Skin epidermis (tissue), 12 donors: ENCODE measurements at regions not wholly inside any gene's neighbourhood (a gene's known extent, or its start where the extent isn't known, plus 50 kb on each side); places are given as distances from the start of the nearest gene placed in this dataset.
A peak's percentile ranks its signal among the peaks of the same experiment; 100 is the strongest.
"Not testable (repeated sequence)": the region's sequence is repeated elsewhere in the genome, so short reads cannot be mapped to it uniquely, and the experiment has no call there.

Experiments
- H3K27ac ChIP-seq, 21 experiments: fragments of 200-600 bp; sonication (generic) in 11 of 21; one replicate each; pipeline ENCODE4 v1.5.0; 2020; ENCODE audit warnings: mild to moderate bottlenecking in 3 of 21, inconsistent platforms in 2 of 21, moderate library complexity in 2 of 21
- H3K4me3 ChIP-seq, 7 experiments: fragments of 200-600 bp; sonication (generic) in 2 of 7; one replicate each; pipeline ENCODE4 v1.5.0; 2020; ENCODE audit warnings: inconsistent platforms in 2 of 7, mild to moderate bottlenecking in 2 of 7, moderate library complexity in 1 of 7

DNA sequence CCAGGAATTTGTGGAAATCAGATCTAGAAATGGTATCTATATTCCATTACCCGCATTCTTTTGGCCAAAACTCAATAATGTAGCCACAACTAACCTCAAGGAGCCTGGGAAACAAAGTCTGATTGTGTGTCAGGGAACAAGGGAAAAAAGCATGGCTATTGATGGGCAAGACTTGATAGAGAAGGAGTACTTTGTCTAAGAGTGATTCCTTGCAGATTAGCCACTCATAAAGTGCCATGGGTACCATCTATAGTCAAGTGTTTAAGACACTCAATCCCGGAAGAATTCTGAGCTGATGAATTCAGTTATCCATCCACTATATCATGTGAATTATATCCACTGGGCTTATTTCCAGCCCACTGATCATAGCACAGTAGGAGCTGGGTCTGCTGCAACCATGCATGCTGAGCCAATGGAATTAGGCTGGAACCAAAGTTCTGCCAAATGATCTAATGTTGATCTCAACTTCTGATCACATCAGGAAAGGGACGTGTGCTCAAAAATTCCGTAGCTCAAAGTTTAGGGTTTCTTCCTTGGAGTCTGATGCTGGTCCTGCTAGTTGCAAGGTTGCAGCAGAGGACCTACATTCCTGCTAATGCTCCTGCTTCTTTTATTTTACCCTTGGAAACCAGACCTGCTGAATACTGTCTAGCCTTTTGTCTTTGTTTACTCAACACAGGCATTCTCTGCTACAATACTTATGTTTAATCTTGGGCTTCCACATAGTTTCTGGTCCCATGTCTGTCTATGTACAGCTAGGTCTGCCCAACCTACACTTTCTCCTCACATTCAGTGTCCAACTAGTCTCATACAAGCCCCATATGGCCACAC, 629.7 kb downstream of the IRS1 start:
- no peak overlapping the region for H3K4me3 ChIP-seq
- no peak overlapping the region for H3K27ac ChIP-seq

DNA sequence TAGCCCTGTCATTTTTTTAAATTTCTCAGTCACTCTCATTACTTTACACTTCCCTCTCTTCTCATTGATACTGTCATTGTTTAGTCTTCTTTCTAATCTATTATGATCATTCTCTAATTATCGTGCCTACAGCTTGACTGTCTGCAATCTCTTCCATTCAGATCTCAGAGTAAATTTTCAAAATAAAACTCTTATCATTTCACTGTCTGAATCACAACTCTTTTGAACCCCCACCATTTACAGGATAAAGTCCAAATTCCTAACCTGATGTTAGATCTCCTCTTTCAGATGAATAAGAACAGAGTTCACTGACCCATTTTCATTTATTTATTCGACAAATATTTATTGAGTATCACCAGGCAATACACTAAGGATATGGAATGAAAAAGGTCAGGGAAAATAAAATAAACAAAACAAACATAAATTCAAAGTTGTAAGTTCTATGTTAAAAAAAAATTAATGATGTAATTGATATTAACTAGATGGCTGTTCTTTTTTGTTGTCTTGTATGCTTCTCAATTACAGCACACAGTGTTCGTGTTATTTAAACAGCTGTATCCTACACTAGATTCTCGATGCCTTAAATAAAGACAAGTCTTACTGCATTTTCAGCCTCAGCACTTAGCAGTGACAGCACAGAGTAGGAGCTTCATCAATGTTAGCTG, 631.0 kb downstream of the IRS1 start:
- H3K27ac ChIP-seq = no peak overlapping the region
- H3K4me3 ChIP-seq = no peak overlapping the region

DNA sequence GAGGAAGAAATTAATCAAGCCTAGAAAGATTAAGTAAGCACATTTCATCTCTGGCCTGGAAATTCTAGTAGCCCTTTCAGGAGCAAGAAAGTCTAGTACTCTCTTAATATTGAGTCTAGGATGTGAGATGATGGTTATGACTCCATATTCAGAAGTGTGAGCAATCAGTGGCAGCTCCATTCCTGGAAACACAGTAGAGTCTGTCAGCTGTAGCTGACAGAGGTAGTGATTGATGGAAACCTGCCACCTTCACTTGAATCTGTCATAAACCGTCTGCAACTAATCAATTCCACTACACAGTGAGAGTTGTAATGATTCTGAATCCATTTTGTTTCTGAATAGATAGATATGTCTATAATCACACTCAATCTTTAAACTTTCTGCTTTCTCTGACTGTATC, 635.1 kb downstream of the IRS1 start:
- no peak overlapping the region for H3K4me3 ChIP-seq
- no peak overlapping the region for H3K27ac ChIP-seq

DNA sequence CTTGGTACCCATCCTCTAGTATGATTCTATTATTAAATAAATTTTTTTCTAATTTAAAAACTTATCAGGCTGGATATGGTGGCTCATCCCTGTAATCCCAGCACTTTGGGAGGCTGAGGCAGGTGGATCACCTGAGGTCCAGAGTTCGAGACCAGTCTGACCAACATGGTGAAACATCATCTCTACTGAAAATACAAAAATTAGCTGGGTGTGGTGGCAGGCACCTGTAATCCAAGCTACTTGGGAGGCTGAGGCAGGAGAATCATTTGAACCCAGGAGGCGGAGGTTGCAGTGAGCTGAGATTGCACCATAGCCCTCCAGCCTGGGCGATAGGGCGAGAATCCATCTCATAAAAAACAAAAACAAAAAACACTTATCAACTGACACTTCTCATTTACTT, 639.0 kb downstream of the IRS1 start:
- H3K4me3 ChIP-seq, H3K27ac ChIP-seq: not testable (repeated sequence)

DNA sequence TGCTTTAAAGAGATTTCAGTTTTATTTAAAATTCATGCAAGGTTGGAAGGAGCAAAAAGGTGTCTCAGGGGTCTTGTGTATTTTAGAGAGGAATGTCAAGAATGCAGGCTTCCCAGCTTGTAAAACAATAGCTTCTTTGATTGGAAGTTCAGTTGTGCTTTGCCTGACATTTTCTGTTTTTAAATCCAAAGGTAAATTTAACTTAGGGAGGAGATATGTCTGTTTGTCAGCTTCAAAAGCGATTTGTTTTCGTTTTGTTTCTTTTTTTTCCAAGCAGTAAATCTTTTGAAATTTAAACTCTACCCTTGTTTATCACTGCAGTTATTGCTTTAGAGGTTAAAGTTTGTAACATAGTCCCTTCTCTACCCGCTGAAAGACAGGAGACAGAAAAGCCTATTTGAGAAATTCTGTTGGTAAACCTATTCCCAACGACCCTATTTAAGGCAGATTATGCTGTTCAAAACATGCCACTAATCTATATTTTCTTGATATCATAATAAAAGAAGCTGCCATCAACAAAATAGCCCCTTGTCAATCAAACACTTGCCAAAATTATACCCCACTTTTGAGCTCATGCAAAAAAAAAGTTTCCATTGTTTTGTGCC, 639.6 kb downstream of the IRS1 start:
- no peak overlapping the region for H3K4me3 ChIP-seq
- H3K27ac ChIP-seq = no peak overlapping the region

DNA sequence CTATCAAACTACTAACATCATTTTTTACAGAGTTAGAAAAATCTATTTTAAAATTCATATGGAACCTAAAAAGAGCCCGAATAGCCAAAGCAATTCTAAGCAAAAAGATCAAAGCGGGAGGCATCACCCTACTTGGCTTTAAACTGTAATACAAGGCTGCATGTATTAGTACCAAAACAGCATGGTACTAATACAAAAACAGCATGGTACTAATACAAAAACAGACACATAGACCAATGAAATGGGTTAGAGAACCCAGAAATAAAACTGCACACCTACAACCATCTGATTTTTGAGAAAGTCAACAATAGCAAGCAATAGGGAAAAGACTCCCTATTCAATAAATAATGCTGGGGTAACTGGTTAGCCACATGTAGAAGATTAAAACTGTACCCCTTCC, 640.7 kb downstream of the IRS1 start:
- Histone ChIP-seq H3K4me3 (no peak overlapping the region), H3K27ac (no peak overlapping the region)

DNA sequence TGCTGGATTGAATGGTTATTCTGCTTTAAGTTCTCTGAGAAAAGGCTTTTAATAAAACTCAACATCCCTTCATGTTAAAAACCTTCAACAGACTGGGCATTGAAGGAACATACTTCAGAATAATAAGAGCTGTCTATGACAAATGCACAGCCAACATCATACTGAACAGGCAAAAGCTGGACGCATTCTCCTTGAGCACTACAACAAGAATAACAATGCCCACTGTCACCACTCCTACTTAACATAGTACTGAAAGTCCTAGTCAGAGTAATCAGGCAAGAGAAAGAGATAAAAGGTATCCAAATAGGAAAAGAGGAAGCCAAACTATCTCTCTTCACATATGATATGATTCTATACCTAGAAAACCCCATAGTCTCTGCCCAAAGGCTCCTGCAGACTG, 641.4 kb downstream of the IRS1 start:
- no peak overlapping the region for H3K4me3 ChIP-seq
- H3K27ac ChIP-seq = no peak overlapping the region

DNA sequence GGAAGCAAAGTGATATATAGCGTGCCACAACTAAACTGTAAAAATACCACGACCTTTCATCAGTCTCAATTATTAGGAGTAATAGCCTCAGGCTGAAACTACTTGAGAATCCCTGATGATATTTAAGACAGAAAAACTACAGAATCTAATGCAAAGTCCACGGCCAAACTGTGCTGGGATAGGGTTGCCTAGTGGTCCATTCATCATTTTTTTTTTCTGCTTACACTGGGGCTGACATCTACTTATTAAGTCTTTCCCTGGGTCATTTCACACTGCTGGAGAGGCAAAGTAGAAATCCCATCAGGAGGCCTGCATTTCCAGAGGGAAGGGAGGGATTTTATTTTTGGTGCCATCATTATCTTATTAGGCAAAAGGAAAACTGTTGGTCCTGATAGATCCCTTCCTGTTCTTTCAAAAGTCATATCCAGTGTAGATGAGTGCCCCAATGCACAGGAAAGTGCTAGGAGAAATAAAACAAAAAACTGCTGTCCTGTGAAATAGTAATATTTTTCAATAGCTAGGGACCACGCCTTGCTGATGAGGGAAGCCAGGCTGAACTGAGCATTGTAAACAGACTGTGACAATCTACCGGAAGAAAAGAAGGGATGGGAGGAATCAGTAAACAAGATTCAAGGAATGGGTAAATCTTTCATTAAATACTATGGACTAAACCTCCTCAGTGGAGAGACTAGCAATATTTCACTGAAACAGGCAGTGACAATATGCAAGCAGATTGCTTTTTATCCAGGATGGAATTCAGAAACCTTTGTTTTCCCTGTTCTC, 644.3 kb downstream of the IRS1 start:
- H3K27ac ChIP-seq = no peak overlapping the region

DNA sequence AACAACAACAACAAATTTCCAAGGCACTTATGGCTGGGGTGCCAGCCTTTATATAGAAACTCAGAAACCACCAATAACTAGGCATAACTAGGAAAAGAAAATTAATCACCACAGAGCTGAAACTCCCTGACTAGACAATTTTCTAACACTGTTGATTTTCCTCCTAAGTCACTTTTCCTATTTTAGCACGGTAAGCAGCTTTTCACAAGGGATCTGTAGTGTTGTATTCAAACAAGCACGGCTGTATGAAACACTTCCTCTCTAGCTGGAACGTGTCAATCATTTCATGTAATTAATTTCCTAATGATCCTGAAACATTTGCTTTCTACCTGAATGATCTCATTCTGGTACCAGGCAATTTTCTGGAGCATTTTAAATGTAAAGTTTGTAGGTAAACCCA, 645.0 kb downstream of the IRS1 start:
- H3K27ac ChIP-seq = no peak overlapping the region
- H3K4me3 ChIP-seq = no peak overlapping the region

More for the DNA sequence above, 644.3 kb downstream of the IRS1 start:
- H3K4me3 ChIP-seq = no peak overlapping the region

DNA sequence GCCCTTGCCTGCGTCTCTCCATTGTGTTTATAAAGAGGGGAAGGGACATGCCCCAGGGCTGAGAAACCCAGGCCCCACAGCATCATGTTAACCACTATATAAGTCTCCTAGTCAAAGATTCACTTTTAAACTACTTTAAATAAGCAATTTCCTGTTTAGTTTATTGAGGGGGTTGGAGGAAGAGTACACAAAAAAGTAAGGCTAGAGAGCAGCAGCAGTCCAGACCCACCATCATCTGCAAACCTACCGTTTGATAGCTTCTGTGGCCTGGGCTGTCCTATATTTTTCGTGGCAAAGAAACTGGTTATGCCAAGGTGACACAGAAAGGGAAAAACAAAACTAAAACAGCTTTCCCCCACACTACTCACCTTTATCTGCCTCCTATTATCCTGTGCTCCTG, 646.1 kb downstream of the IRS1 start:
- no peak overlapping the region for H3K4me3 ChIP-seq
- H3K27ac ChIP-seq = no peak overlapping the region

DNA sequence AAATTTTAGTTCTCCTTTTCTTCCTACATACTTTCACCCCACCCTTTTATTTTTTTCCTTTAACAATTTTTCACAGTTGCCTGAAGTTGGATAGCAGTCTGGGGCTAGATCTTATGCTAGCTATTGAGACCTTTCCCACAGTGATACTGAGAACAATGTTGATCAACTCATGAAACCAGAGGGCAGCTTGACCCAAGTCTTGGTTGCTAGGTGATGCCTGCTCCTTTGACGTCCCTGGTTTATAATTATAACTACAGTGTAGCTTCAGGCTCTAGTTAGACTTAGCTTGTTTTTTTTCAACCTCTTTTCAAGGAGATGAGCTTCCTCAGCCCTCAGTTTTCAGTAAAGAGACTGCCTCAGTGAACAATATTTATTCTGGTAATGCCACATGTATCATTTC, 648.5 kb downstream of the IRS1 start:
- Histone ChIP-seq H3K27ac (no peak overlapping the region), H3K4me3 (no peak overlapping the region)

DNA sequence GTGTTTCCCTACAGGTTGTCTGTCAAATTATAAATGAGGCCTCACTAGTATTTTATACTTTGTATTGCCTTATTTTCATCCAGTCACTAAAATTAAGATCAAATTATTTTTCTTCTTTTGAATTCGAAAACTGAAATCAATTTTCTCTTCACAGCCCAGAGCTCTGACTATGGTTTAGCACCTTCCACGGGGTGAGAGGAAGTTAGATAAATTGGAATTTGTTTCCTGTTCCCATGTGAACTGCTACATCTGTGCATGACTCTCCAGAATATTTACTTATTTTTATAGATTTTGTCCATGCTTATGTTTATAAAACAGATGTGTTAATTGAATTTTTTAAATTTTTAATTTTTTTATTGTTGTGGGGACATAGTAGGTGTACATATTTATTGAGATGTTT, 656.5 kb downstream of the IRS1 start:
- H3K27ac ChIP-seq = no peak overlapping the region
- H3K4me3 ChIP-seq = no peak overlapping the region

DNA sequence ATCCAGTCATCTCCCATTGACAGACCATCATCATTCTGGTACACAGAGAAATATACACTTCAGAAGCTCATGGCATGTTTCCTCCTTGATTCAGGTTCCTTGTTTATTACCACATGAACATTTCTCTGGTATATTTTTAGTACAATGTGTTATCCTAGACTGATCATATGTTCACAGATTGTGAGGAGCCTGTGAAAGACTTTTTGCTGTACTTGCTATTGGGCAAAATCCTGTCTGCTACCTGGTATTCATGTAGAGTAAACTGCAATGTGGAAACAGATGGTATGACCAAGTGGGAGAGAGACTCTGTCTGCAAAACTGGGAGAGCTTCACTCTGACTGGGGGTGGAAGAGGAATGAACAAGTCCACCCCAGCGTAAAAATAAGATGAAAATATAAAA, 657.2 kb downstream of the IRS1 start:
- Histone ChIP-seq H3K27ac (no peak overlapping the region), H3K4me3 (no peak overlapping the region)

DNA sequence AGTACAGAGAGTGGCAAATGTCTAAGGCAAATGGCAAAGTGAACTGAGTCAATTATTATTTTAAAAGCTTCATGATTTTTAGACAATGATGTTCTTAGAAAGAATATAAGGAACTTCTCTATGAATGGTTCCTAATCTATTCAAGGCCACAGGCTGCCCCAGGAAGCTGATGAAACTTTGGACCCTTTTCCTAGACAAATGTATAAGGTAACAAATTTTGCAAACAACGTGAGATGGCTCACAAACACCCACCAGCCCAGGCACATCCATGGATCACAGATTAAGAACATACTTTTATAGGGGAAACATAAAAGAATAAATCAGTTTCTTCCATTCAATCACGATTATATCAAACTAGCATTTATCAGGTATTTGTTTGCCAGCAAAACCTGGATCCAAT, 659.0 kb downstream of the IRS1 start:
- no peak overlapping the region for H3K4me3 ChIP-seq
- no peak overlapping the region for H3K27ac ChIP-seq

DNA sequence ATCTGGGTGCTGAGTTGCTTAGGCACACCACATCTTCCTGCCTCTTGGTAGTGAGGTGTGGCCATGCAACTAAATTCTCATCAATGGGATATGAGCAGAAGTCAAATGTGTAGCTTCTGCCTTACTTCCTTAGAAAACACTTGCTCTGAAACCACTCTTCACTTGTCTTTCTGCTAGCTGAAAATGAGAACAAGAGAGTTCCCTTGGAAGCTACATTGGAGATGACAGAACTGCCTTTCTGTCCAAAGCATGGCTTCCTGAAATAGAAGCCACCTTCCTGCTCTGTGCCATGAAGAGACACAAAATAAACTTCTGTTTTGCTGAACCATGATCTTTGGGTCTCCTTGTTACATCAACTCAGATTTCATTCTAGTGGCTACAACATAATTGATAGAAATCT, 659.9 kb downstream of the IRS1 start:
- no peak overlapping the region for H3K4me3 ChIP-seq
- H3K27ac ChIP-seq = no peak overlapping the region

DNA sequence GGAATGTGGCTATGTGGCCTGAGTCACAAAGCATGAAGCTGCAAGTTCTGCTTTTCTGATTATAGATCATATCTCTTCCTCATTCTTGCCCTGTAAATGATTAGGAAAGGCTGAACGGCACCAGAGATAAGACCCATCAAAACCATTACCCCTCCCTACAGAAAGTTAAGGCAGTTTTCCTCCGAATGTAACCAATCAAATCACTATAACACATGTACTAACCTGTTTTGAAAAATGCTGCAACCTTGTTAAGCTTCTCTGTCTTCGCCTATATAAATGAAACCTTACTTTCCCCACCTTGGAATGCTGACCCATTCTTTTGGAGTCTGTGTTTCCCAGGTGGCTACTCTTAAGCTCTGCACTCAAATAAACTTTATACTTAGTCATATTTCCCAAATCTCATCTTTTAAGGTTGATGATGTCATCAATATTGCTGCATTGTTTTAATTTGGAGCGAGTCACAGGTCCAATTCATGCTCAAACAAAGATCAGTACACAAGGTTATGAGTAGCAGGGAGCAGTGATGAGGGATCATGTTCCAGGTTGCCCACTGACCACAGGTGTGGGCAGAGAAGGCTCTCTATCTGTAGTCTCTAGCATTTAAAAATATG, 662.3 kb downstream of the IRS1 start:
- Histone ChIP-seq H3K4me3 (no peak overlapping the region), H3K27ac (peak overlapping the region in 8 of 21 experiments; percentile 9 to 57 (median 34))

DNA sequence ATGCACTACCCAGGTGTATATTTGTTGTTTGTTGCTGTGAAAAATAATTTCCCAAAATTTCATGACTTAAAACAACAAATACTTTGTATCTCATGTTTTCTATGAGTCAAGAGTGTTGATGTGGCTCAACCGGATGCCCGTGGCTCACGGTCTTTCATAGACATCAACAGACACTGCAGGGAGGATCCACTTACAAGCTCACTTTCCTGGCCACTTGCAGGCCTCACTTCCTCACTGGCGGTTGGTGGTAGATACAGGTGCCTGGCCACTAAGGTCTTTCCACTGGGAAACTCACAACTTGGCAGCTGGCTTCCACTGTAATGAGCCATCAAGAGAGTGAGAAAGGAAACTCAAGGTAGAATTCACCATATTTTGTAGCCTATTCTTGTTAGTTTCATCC, 662.9 kb downstream of the IRS1 start:
- H3K27ac ChIP-seq = peak overlapping the region in 7 of 21 experiments; percentile 9 to 57 (median 39)
- H3K4me3 ChIP-seq = no peak overlapping the region

DNA sequence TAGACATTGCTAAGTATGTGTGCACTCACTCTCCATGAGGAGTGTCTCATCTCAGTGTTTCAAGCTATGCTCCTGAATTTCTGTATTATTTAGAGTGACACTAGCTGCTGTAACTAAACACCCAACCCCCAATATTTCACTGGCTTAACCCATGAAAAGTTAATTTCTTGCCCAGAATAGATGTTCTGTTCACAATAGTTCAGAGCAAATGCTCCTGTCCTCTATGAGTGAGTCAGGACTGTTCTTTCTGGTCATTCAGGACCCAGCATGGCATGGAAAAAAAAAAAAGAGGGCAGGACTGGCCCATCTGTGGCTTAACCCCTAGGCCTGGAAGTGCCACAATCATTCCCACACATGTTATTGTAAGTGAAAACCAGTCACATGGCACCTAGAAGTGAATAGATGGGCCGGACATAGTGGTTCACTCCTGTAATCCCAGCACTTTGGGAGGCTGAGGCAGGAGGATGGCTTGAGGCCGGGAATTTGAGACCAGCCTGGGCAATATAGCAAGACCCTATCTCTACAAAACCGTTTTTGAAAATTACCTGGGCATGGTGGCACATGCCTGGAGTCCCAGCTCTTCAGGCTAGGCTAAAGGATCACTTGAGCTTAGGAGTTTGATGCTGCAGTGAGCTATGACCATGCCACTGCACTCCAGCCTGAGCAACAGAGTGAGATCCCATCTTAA, 663.6 kb downstream of the IRS1 start:
- Histone ChIP-seq H3K27ac (peak overlapping the region in 1 of 21 experiments; percentile 22), H3K4me3 (no peak overlapping the region)
